Activated CD4-positive, CD25-positive, alpha-beta regulatory T cell treated with anti-CD3 and anti-CD28 coated beads, Interleukin-2, amount 50 U/mL, for 24 hours (primary cell): ENCODE measurements at regions not wholly inside any gene's neighbourhood (a gene's known extent, or its start where the extent isn't known, plus 50 kb on each side); places are given as distances from the start of the nearest gene placed in this dataset.
"Not testable (repeated sequence)": the region's sequence is repeated elsewhere in the genome, so short reads cannot be mapped to it uniquely, and the experiment has no call there.

Experiments
- ATAC-seq, 2 donors: fragments of 150-1000 bp; cut with Tn5 transposase; one replicate each; pipeline ENCODE4 v1.10.0; 2021; ENCODE audit warnings: mild to moderate bottlenecking in 1 of 2, moderate library complexity in 1 of 2

DNA sequence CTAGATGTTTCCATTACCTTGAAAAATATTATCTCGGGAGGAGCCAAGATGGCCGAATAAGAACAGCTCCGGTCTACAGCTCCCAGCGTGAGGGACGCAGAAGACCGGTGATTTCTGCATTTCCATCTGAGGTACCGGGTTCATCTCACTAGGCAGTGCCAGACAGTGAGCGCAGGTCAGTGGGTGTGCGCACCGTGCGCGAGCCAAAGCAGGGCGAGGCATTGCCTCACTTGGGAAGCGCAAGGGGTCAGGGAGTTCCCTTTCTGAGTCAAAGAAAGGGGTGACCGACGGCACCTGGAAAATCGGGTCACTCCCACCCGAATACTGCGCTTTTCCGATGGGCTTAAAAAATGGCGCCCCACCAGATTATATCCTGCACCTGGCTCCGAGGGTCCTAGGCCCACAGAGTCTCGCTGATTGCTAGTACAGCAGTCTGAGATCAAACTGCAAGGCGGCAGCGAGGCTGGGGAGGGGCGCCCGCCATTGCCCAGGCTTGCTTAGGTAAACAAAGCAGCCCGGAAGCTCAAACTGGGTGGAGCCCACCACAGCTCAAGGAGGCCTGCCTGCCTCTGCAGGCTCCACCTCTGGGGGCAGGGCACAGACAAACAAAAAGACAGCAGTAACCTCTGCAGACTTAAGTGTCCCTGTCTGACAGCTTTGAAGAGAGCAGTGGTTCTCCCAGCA lies 367.8 kb downstream of the NR2F1-AS1 start:
- not testable (repeated sequence) for ATAC-seq

DNA sequence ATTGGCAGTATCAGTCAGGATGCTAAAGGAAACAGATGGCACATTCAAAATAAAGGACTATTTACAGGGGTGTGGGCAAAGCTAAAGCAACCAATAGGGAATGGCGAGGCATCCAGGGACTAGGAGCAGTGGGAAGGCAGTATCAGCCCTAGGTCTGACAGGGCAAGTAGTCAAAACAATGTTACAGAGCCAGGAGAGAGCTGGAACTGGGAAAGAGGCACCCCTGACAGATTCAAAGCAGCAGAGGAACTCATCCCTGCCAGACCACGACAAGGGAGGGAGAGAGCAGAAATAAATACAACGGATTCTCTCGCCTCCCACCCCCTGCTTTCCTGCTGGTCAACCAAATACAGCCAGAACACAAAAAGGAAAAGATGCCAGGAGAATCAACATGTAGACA lies 371.5 kb downstream of the NR2F1-AS1 start:
- ATAC-seq, result no peak

DNA sequence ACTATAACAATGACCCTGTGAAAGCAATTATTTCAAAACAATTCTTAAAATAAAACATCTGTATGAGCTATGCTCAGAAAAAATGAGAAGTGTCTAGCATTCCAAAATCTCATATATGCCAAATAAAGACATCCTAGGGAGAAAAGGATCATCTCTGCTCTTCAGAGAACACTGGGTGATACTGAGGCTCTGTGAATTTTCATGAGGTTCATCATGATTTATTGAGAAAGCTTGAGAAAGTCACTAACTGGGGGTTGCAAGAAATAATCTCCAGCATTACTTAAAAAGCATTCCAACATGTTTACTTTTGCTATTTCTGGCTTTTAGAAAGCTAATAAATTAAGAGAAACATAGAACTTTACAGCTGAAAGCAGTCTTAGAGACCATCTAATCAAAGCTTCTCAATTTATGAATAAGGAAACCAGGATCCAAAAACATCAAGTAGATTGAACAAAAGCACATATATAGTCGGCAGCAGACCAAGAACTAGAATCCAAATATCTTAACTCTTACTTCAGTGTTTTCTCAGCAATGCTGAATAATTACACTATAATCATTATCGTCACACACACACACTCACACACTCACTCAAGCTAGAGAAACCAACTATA lies 372.8 kb downstream of the NR2F1-AS1 start:
- ATAC-seq, result no peak

DNA sequence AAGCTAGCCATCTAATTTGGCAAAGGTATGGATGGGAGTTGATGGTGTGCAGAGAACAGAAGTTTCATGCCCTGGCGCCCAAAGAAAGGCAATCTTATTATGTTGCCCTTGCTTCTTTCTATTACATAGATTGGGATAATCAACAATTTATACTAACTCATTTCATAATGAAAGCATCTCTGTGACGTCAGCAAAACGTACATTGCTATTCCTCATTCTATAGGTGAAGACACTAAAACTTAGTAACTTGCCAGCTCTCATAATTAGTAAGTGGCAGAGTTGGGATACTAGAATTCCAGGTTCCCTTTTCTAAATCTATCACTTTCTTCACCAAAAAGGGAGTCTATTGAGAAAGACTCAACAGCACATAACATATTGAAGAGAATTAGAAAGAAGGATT lies 374.8 kb downstream of the NR2F1-AS1 start:
- ATAC-seq, result no peak

DNA sequence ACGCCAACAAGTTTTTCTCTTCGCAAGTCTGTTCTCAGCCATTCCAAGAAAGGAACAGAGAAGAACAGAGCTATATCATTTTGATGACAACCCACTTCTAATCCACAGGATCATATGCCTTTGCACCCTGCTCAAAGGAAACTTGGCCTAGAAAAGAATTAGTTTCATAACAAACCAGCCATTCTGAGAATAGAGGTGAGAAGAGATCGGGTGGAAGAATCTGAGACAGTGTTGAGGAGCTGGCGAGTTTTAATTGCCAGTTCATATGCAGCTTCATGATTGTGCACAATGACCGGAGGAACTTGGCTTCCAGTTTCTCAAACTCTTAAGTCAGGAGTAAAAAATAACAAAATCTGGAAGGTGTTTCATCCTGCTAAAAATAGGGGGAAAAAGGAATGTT lies 380.0 kb downstream of the NR2F1-AS1 start:
- no peak for ATAC-seq

DNA sequence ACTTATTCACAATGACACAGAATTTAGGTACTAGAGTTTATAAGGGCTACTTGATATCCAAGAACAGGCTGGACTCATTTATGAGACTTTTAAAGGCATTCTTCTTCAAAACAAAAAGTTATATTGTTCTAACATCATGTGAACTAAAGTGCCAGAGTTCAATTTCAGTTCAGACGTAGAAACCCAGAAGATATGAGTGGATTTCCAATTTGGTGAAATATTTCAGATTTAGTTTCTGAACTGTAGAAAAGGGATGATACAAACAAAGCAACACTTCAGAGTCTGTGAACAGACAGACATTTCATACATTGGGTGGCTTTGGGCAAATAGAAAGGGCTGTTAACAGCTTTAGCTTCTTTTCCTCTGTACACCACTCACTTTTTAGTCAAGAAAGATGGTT lies 384.0 kb downstream of the NR2F1-AS1 start:
- ATAC-seq, result no peak

DNA sequence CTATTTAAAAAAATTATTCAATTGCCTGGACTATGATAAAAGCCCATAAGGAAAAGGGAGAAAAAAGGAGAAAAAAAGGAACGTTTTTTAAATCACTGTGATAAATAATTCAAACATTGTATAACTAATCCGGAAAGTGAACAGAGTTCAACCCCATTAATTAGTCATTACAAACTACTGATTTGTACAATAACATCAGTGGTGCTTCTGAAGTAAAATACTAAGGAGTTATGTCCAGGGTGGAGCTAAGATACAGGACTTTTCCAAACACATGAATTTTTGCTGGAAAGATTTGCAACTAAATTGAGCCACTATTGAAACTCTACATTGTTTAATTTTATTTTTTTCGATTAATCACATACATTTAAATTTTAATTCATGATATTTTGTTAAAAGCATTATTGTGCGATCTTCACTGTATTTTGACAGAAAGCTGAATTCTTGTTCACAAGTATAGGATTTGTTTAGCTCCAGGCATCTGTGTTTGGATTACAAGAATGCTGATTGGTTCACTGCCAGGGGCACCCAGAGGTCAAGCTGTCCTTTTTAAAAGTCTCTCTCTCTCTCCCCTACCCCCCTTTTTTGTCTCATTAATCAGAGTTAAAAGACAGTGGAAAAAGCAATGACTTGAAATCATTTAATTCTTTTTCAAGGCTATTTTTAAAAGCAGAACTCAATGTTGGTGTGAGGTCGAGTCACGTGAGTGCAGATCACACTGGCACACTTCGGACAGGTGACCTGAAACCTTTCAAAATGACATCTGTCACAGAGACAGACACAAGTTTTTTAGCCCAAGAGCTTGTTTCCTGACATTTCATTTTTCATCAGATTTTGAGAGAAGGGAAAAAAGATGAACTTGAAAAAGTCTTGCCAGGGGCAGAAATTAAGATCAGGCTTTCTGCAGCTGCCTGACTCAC lies 387.3 kb downstream of the NR2F1-AS1 start:
- ATAC-seq, result no peak

DNA sequence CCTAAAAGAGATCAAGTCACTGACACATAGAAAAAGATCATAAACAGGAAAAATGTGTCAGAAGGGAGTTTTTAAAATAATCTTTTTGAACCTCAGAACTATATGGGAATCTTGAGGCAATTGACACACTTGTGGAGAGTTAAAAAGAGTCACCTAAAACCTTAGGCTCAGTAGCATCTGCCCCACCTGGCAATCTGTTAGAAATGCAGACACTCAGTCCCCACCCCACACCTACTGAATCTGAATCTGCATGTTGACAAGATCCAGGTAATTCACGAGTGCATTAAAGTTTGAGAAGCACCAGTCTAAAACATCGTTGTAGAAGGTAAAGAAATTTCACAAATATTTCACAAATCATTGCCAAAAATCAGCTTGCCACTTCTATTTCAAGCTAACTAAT lies 388.3 kb downstream of the NR2F1-AS1 start:
- no peak for ATAC-seq

DNA sequence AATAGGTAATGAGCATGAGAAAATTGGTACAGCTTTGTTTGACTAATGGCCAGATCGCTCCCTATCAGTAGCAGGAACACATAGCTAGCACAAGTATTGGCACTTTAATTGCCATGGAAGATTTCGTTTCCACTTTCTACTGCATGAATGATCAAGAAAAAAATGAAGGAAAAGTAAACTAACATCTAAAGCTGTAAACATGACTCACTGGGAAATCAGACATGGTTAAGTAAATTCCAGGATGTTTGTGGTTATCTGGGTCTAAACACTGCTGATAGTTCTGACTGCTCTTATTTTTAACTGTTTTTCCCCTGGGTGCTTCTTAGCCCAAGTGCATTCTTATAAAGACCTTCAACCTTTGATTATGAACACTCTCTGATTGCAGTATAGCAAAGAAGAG lies 388.9 kb downstream of the NR2F1-AS1 start:
- ATAC-seq, result no peak

DNA sequence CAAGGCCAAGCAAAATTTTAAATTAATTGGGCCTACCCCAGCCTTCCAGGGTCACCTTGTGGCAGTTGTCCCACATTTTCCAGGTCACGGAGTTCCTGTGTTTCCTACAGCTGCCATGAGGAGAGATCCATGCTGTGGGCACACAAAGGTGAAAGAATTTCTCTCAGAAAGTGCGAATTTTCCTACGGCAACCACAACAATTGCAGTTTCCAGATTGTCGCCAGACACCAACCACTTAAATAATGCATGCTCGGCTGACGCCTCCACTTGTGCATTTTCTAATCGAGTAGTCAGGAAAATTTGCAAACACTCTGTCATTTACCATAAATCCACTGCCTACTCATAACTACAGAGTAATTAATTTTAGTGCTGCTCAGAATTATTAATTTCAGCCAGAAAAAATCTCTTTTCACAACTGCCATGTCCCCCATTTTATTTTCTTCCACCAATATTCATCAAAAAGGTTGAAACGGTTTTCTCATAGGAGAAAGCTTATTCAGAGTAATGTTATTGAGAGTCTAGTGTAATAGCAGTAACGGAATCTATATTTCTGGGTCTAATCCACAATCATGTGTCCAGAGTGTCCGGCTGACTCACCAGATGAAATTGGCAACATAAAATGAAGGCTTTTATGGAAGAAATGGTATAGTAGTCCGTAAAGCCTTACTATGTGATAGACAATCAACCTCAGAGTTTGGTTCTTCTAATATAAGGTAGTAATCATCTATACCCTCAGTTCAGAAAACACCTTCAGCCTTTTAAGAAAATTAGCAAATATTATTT lies 389.8 kb downstream of the NR2F1-AS1 start:
- ATAC-seq, result no peak

DNA sequence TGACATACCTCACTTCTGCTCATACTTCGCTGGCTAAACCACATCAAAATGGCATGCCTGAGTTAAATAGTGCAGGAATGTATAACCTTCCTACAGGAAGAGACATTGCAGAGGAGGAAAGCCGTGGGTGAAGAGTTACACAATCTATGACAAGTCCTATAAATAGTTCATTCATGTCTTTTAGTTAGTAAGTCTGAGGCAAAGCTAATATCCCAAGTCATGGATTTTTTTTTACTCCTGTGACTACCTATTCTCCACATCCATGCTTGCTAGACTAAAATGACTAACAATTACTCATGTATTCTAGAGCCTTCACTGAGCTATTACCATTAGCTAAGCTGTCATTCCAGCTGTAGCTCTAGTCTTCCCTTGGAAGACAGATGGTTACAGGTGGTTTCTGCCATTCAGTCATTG lies 391.3 kb downstream of the NR2F1-AS1 start:
- no peak for ATAC-seq

DNA sequence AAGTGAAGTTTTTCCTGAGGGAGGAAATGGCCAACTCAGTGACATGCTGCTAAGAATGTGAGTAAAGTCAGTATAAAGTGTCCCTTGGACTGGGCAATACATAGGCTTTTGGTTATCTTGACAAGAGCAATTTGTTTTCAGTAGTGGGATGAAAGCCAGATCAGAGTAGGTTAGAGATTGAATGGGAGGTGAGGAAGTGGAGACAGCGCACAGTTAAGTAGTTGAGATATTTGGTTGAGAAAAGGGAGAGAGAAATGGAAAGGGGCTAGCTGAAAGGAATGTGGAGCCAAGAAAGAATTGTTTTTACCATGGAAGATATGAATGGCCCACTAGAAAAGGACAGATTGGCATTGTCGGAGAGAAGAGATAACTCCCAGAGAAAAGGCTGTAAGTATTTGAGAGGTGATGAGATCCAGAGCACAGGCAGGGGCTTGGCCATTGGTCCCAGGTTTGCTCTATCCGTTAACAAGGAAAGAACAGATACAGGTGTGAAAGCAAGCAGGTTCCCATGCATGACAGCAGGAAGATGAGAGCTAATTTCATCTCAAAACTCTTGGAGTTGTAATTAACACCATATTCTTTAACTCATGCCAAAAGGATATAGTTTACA lies 392.0 kb downstream of the NR2F1-AS1 start:
- ATAC-seq, result no peak

DNA sequence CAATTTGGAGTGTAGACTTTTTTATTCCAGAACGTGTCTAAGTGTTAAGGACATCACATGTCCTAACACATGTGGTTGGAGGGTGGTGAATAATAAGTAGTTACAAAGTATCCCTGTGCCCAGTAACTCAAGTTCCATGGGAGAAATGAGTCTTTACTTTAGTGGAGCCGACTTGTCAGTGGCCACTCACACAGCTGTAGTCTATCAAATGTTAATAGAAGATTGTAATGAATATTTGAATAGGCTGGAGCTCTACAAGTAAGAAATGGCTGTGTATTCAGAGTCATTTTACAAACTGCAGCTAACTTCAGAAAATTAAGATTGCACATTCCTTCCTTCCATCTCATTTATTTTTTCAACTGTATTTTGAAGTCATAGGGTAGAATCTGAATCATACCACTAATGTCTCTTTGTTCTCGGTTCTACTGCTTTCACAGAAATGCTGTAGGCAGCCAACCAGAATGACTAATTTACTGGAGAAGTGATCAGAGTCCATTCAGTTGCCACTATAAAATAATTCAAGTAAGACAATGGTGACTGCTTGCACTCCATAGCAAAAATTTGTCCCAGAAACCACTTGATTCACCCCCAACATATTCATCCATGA lies 394.8 kb downstream of the NR2F1-AS1 start:
- no peak for ATAC-seq

DNA sequence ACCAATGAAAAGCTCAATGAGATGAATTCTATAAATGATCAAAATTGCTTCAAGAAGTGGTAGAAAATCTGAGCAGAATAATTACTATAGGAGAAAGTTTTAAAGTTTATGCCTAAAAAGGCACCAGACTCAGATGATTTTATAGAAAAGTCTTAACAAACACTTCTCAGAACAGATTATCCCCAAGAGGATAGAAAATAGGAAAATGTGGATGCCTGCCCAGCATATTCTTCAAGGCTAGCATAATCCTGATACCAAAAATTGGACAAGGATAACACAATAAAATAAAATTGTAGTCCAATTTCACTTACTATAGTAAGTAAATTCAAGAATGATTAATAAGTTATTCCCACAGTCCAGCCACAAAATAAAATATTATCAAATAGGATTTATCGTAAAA lies 397.0 kb downstream of the NR2F1-AS1 start:
- ATAC-seq, result no peak

DNA sequence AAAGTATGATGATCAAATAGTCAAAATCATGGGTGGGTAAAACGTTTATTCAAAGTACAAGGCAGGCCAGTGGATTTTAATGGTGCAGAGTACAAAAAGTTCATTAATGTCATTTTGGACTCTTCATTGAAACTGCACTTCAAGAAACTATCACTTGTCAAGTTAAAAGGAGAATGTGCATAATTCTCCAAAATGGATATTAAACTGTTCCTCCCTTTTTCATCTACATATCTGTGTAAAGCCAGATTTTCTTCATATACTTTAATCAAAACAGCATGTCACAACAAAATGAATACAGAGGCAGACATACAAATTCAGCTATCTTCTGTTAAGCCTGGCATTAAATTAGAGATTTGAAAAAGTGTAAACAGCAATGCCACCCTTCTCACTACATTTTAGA lies 401.6 kb downstream of the NR2F1-AS1 start:
- ATAC-seq, result no peak

DNA sequence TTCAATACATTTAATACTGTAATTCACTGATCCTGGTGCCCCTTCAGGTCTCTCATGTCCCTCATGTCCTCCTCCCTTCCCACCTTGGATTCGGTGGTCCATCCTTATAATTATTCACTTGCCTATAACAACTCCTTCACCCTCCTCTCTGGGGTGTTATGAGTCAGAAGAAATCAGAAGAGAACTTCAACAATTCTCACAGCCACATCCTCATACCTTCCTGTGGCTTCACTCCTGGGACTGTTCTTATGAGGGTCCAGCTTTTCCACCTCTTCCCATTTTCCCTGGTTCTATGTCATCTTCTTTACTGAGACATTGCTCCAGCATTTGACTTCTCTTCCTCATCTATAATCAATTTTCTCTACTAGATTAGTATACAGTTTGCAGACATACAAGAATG lies 406.1 kb downstream of the NR2F1-AS1 start:
- no peak for ATAC-seq

DNA sequence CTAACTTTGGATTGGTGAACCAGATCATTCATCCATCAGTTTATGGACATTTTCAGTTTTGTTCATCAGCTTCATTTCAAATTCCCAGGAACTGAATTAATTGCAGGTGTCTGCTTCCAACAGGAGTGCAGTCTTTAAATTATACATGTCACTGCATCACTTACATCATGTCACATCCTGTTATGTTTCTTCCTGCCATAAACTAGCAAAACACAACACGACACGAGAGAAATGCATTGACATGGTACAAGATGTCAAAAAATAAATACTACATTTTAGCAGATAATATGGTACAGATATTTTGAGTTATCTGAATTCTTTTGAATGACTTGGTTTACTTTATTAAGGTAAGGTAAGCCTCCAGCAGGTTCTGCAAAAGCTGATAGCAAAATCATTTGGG lies 415.5 kb downstream of the NR2F1-AS1 start:
- ATAC-seq, result no peak

DNA sequence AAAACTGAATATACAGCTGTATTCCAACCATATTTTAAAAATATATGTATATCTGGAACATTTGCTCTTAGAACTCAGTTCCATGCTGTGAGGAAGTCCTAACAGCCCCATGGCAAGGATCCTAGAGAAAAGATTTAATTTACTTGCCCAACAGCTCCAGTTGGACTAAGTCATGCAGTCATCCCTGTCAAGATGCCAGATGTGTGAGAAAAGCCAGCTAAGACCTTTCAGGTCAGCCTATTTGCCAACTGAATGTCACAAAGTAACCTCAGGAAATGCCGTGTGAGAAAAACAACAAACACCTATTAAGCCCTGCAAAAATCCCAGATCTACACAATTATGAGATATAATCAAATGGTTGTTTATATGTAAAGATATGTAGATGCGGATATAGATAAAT lies 416.3 kb downstream of the NR2F1-AS1 start:
- no peak for ATAC-seq

DNA sequence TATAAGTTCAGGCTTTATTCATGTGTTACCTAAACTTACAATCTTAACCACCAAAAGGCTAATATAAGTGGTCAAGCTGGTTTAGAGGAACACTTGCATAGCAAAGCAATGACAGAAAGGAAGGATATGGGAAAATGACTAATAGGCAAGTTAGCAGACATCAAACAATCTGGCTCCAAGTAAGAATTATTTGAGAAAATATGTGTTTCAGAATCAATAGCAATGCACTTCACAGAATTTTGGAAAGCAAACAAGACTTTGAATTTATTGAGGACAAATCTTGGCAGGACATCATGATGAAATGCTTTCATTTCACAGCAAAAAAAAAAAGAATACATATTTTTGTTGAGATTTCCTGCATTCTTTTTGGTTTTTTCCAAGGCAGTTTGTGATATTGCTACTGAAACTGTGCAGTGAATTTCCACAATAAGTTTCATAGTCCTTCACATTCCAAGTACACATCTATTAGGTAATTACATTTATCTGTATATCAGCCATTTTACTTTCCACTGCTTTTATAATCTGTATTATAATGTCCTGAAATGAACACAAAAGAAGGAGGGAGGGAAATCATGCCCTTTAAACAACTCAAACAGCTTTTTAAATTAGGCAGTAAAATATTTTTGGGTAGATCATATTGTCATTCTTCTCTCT lies 417.9 kb downstream of the NR2F1-AS1 start:
- ATAC-seq, result no peak

DNA sequence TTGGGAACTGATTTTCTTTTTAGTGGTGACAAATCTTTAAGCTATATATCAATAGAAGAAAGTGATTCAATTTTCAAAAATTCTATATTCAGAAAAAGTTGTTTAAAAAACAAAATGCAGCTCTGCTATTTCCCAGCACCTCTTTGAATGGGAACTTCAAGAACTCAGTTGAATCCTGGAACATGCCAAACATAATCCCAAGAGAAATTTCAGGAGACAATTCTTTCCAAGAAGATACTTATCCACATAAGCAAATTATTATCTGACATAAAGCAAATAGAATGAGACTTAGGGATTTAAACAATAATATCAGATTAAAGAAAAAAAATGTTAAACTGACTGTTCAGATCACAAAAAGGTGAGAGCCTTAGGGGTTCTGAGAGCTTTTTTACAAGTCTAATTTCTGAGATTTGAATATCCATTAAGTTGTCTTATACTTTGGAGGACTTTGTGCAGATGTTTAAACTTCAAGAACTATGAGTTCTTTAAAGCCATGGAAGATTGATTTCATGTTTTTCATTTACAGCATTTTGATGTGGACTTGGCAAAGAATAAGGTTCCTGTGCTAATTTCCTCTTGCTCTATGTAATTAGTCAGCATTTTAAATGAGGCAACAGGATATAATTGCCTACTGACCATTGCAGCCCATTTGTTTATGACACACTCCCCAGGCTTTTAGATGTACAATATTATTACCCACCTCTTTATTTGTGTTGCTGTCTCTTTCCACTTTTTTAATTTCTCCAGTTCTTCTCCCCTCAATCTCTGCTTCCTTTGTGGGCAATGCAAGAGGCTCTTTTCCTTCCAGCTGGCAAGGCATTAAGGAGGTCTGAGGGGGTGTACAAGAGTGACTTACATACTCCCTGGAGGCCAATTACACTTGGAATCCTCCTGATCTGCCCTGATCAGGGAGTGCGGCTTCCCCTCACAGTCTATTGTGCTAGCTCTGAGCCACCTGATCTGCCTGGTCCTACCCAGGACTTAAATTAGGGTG lies 419.1 kb downstream of the NR2F1-AS1 start:
- no peak for ATAC-seq
